HG03097 (cell line): ENCODE measurements at regions not wholly inside any gene's neighbourhood (a gene's known extent, or its start where the extent isn't known, plus 50 kb on each side); places are given as distances from the start of the nearest gene placed in this dataset.

ENCODE experiments used
- ATAC-seq: cut with Tn5 transposase; IDR thresholded peaks from one replicate; pipeline ENCODE4 v1.9.1; 2021; ENCODE audit not compliant: unreplicated experiment, low FRiP score

DNA sequence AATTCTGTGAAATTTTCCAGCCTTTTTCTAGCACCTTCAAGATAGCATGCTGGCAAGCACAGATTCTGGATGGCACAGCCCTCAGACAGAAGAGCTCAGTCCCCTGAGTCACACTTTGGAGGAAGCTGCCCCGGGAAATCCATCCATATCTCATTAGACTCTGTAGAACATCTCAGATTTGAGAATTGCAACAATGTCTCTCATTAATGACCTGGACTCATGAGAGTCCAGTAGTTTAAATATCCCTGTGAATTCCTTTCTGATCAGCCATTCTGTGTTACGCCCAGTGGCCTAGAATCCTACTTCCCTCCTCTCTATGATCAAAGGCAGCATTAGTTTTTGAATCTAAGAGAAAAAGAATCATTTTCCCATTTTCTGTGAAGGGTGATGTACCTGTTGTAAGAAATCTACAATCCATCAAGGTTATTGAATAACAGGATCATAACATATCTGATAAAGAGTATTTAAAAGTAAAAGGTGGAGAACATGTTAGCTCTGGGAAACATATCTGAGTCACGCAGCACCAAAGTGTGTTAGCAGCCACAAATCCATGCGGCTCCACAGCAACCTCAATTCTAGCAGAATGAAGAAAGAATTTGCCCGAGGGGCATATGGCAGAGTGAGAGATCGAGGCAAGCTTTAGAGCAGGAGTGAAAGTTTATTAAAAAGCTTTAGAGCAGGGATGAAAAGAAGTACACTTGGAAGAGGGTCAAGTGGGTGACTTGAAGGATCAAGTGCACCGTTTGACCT, 855.6 kb upstream of the TMEM132C start:
- ATAC-seq: no peak

DNA sequence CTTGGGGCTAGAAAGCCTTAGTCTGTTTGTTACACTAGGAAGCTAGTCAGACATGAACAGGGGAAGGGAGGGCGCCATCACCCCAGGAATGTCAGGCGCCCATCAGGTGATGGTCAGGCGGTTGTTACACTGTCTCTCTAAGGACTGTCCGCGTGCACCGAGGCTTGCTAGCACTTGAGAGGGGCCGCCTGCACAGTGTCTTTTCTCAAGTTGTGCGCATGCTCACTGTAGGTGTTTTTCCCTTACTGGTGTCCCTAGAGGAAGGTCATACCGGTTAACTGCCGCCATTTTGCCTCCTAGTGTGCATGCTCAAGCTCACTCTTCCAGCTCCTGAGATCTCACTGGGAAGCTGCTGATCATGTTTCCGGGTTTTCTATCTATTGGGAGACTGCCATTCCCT, 855.0 kb upstream of the TMEM132C start:
- no peak for ATAC-seq

DNA sequence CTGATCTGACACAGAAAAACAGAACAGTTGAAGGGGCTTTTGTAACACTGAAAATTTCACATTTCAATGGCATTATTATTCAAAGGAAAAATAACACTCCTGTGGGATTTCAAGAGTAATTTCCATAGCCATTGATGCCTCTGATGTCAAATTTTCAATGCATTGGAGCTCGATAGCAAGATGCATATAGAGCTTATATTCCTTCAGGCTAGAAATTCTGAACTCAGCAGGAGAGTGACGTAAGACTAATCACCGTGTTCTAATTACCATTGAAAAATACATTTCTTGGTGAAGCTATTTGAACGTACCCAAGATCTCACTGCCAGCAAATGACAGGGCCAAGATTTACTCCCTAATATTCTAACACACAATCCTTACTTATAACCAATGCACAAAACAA, 854.1 kb upstream of the TMEM132C start:
- ATAC-seq: no peak

DNA sequence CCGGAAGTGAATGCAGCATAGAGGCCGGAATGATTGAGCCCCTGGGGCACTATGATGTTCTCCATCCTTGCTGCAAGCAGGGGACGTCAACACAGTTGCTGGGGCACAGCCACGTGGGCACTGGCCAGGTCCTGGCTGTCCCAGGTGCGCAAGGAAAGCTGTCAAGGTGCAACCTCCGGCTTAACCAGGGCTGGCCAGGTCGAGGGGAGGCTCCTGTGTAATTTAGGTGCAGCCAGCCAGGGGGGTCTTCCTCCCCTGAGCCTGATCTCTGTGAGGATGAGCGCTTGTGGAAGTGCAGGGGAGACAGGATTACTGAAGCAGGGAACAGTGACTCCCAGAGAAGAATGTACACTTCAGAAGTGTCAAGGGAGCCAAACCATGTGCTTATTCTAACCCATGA, 852.8 kb upstream of the TMEM132C start:
- no peak for ATAC-seq

DNA sequence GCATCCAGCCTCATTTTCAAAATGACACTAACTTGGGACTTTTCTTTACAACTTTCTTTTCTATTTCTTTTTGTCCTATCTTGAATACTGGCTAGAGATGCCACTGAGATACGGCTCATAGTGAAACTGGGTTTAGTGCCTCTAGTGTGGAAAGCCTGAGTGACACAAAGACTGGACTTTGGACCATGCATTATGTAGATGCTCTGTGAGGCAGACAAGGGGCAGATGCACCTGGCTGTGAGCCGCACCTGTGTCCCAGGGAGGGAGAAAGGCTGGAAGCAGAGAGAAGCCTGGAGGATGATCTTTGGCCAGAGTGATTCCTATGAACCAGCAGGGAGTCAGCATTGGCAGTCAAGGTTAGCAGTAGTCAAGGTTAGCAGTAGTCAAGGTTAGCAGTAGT, 852.3 kb upstream of the TMEM132C start:
- ATAC-seq: no peak

DNA sequence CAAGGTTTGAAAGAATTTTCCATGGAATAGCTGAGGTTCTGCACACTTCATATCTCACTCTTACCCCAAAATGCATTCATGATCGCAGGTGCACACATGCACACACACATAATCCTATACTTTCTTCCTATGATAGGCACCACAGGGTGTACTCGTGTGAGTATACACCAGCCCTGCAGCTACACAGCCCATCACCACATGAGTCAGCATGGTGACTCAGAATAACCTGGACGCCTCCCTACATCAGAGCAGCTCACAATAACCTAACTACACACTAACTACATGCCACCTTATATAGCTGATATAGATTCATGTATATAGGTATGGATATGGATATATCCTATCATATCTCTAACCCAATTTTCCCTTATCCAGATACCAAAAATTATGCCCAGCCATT, 850.2 kb upstream of the TMEM132C start:
- ATAC-seq: no peak

DNA sequence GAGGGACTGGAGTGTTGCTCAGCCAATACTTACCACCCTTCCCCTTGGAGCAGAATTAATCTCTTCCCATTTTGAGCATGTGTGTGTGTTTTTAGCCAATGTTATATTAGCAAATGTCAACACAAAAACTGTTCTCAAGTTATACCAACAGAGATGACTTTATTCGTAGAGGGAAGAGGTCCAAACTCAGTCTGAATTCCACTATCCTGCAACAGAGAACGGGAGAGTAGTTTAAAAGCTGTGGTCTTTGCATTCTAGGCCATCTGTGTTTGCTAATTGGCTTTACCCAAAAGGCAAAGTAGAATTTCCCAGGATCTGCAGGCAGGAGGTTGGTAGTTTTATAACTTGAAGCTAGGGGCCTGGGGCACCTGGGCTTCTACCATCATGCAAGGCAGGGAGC, 847.9 kb upstream of the TMEM132C start:
- ATAC-seq: no peak

DNA sequence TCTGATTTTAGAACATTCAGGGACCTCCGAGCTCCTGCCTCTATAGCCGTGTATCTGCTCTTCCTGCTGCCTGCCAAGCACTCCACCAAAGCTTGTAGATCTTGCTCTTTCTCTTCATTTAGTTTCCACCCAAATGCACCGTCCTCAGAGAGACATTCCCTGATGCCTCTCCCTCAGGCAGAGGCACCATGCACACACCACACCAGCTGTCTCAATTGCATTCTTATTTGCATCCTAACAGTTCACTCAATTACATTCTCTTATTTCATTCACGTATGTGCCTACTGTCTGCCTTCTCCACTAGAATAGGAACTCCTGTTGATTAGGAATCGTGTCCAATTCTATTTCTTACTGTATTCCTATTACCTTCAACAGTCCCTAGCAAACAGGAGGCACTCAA, 845.4 kb upstream of the TMEM132C start:
- no peak for ATAC-seq

DNA sequence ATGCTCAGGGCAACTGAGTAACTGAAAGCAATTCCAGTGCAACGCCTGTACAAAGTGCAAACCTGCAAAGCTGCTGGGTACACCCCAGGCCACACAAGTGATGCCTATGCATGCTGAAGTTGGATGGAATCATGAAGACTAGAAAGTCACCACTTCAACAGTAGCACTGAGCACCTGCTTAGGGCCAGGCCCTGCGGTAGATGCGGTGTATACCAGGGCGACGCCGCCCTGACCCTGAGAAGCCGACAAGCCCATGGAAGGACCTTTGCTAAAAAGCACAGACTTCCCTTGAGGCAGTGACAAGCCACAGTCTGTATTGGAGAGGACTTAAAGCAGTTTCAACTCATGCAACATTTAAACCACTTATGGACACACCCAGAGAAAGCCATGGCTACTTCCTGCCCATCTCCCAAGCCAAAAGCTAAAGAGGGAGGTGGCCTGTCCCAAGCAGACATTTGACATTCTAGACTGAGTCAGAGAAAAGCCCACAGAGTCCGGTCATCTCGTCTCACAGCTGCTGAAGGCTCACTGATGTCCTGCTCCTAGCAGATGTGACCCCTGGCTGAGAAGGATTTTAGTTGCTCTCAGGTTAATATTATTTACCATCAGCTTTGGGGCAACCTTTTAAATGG, 843.9 kb upstream of the TMEM132C start:
- ATAC-seq: no peak

DNA sequence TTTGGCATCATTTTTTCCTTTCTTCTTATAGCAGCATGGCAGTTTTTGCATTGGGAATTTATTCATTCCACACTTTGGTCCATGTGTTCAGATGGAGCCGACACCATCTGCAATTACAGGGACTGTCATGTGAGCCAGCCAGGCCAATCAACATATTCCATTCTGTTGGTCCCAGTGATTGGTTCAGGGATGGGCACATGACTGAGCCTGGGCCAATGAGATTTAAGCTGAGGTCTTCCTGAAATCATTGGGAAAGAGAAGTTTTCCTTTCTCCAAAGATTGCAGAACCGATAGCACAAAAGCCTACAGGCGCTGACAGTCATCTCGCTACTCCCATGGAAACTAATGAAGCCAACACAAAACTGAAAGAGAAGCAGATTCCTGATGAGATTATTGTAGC, 841.5 kb upstream of the TMEM132C start:
- ATAC-seq: no peak

DNA sequence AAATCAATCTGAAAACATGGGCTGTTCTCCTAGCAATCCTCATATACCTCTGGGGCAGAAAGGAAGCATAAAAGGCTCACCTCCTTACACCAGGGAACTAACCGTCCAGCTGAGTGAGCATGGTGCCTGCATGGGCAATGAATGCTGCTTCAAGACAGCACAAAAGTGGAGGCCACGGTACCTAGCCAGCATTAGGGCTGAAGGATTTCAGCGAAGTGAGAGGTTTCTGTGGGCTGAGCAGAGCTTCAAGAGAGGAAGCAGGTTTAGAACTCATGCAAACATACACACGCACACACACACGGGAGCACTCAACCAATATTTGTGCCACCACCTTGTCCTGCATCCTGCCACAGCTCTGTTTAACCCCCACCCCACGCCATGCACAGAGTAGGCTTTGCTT, 838.5 kb upstream of the TMEM132C start:
- ATAC-seq: no peak

DNA sequence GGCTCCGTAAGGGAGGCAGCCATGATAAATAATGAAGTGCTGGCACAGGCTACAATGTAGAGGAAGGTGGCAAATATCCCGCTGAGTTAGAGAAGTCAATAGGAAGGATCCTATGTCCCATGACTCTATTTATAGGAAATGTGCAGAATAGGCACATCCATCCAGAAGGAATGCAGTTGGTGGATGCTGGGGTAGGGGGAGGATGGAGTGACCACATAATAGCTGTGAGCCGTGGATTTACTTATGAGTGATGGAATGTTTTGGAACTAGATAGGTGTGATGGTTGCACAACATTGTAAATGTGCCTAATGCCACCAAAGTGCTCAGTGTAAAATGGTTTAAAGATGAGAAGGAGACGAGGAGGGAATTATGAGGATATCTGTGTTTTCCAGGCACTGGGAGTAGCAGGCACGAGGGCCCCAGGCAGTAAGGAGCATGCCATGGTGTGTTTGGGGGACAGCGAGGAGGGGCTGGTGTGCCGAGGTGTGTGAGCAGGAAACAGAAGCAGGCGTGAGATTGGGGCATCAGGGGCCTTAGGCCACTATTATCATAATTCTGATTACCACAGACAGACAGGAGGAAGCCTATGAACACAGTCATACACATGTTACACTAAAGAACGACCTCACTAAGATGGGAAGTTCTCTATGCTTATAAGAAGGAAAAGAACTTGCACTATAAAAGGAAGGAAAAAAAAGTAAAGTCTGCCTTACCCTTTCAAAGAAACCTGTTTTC, 837.3 kb upstream of the TMEM132C start:
- no peak for ATAC-seq

DNA sequence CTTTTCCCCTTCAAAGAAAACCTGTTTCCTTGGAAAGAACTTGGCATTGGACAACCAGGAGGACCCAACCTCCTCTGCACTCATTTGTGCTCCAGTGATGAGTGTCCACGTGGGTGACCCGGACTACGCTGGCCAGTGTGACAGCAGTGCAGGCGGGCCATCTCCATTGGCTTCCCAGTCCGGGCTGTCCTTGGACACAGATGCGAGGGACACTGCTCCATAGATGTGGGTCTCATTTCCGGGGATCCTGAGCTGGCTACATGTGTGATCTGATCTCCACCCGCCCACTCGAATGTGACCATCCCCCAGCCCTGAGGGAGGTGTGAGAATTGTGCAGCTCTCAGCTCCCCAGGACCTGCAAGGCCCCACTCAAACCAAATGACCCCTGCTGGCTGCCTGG, 836.6 kb upstream of the TMEM132C start:
- ATAC-seq: no peak

DNA sequence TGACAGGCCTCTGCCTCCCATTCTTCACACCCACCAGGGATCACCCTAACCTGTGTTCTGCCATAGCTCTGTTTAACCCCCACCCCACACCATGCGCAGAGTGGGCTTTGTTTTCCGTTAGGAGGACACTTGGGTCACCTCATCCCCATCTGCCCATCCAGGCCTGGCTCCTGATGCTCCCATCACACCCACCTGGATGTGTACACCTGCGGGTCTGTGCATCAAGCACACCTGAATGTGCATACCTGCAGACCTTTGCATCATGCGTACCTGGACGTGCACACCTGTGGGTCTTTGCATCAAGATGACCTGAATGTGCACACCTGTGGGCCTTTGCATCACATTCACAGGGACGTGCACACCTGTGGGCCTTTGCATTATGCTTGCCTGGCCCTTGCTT, 835.8 kb upstream of the TMEM132C start:
- no peak for ATAC-seq

DNA sequence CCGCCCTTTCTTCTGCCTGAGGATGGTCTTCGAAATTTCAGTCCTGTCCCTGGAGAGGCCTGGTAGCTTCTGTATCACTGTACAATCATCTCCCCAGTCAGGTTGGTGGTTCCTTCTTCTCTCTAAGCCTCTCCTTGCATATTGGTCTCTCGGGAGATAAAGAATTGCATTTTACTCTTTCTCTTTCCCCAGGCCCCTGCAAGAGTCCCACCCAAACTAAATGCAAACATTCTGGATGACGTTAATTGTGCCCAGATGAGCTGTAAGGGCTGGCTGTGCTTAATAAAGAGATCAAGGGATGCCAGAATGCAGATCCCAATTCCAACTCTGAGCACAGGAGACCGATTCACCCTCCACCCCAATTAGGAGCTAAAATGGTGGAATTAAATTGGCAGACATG, 835.4 kb upstream of the TMEM132C start:
- no peak for ATAC-seq

DNA sequence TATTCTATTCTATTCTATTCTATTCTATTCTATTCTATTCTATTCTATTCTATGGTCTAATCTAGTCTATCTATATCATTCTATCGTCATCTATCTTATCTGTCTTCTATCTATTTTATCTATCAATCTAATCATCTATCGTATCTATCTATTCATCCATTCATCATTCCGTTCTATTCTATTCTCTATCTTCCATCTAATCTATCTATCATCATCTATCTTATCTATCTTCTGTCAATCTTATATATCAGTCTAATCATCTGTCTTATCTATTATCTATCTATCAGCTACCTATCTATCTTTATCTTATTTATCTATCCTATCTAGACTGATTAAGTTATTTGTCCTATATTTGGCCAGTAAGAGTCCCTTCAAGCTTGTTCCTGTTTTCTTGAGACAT, 831.5 kb upstream of the TMEM132C start:
- no peak for ATAC-seq

DNA sequence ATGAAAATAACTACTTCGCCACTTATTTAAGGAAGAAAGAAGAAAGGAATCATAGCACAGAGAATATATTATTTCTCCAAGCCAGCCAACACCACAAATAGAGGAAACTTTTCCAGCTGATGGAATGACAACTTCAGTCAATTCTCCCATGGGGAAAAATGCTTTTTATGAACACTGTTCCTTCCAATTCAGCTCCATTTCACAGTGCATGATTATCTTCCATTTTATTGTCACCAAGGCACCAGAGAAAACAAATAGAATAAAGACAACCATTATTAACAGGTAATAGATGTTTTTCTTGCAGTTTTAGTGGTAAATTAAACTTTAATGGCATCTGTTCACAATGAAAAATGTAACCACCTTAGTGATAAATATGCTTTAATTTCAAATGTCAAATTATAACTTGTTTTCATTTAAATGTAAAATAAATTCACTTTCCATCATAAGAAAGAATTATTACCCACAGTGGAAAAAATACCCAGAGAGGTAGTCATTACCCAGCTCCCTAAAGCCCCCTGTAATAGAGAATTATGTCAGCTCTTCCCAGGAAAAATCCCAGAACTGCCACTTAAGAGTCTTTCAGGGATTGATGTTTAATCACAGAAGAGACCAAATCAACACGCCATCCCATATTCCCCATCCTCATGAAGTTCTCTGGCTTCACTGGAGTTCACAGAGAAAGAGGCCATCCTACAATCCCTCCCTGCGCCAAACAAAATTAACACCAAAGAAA, 828.3 kb upstream of the TMEM132C start:
- ATAC-seq: no peak

DNA sequence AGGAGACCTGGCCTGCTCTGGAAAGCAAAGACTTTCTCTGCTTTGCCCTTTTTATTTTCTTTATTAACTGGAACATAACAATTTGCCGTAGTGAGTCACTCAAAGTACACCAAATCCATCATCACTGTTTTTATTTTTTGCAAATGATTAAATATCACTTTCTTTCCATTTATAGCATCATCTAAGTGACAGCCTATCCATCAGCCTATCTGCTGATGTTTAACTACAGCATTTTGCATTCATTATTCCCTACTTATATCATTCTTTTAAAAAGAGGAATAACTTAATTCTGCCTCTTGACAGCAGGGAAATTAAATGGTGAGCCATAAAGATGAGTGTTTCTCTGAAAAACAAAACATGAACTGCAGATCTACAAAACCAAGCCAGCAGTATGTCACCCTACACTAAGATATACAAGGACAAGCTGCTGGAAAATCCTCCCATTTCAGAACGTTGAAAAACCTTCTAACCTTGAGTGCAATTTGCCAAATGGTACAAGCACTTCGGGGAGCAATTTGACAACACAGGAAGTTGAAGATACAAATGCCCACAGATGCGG, 821.3 kb upstream of the TMEM132C start:
- no peak for ATAC-seq

DNA sequence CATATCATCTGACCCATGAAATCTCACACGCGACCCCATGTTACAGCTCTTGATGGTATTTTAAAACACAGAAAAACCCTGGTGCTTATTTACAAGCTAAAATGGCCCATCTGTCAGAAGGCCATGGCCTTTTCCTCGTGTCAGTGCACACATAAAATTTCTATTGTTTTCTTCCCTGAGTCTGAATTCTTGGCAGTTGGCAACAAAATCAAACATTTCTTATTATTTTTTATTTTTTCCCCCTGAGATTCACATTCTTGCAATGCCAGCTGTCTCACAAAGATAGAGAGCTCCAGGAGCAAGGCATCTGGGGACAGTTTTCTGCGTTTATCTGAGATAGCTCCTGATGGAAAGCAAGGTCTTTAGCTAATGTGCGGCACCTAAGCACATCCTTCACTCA, 818.1 kb upstream of the TMEM132C start:
- no peak for ATAC-seq

DNA sequence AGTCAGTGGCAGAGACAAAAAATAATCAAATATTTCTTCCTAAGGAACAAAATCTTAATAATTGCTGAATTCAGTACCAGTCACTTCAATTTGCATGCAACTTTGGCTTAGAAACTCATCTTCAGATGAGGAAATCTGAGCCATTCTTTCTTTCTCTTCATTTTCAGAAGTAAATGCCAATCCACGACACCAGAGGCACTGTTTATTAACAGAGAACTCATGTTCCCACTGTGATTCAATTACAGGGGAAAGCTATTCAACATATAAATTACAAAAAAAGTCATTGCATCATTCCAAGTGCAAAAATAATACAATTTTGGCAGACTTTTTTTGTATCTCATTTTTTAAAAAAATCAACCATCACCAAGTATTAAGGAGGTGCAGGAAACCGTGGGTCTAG, 816.1 kb upstream of the TMEM132C start:
- ATAC-seq: no peak
